ENCODE measurements at regions not wholly inside any gene's neighbourhood (a gene's known extent, or its start where the extent isn't known, plus 50 kb on each side); places are given as distances from the start of the nearest gene placed in this dataset.

GRCh38 chr10:28790146-28790545 lies 112.8 kb downstream of the BAMBI start:
- TF ChIP-seq CTCF (IDR thresholded peaks at IDR 0.05) = no peak
- no peak for TF ChIP-seq POLR2A (IDR thresholded peaks at IDR 0.05)
